Neuronal stem cell (in vitro differentiated cells): ENCODE measurements at regions not wholly inside any gene's neighbourhood (a gene's known extent, or its start where the extent isn't known, plus 50 kb on each side); places are given as distances from the start of the nearest gene placed in this dataset.

ENCODE experiments used
- DNase-seq: peaks from one replicate; pipeline ENCODE4 v3.0.0-alpha.2; 2013; ENCODE audit warnings: low spot score
- H2AFZ ChIP-seq: one replicate; pipeline ENCODE4 v1.6.1; 2013; ENCODE audit warnings: mild to moderate bottlenecking, low read length, inconsistent platforms
- H2AK5ac ChIP-seq: 2 replicates; pipeline ENCODE4 v1.6.1; 2013; ENCODE audit warnings: low read depth, mild to moderate bottlenecking, inconsistent platforms, low read length, moderate library complexity, mixed read lengths
- H2BK120ac ChIP-seq: 2 replicates; pipeline ENCODE4 v1.6.1; 2013; ENCODE audit warnings: low read depth, mild to moderate bottlenecking, inconsistent platforms, low read length, moderate library complexity, mixed read lengths
- H2BK12ac ChIP-seq: one replicate; pipeline ENCODE4 v1.6.1; 2013; ENCODE audit warnings: low read length, inconsistent platforms
- H2BK15ac ChIP-seq: 2 replicates; pipeline ENCODE4 v1.6.1; 2013; ENCODE audit warnings: mild to moderate bottlenecking, low read length, inconsistent platforms, mixed read lengths
- H2BK5ac ChIP-seq: one replicate; pipeline ENCODE4 v1.6.1; 2013; ENCODE audit warnings: inconsistent platforms, mild to moderate bottlenecking, low read length, moderate library complexity
- H3K14ac ChIP-seq: one replicate; pipeline ENCODE4 v1.6.1; 2013; ENCODE audit warnings: low read length, inconsistent platforms
- H3K18ac ChIP-seq: 2 replicates; pipeline ENCODE4 v1.6.1; 2013; ENCODE audit warnings: low read length, inconsistent platforms
- H3K23ac ChIP-seq: 2 replicates; pipeline ENCODE4 v1.6.1; 2013; ENCODE audit warnings: low read depth, mild to moderate bottlenecking, mixed read lengths, low read length, inconsistent platforms; ENCODE audit not compliant: poor library complexity
- H3K27ac ChIP-seq: replicated peaks from 3 replicates; pipeline ENCODE4 v1.5.1; 2013; ENCODE audit warnings: low read length, inconsistent platforms
- H3K27me3 ChIP-seq, 3 experiments: 2 replicates each; pipeline ENCODE4 v1.6.1; 2013; ENCODE audit warnings: low read length in 3 of 3, mild to moderate bottlenecking in 2 of 3, inconsistent platforms in 1 of 3, low read depth in 1 of 3, mixed read lengths in 1 of 3, moderate library complexity in 1 of 3; ENCODE audit not compliant: control insufficient read depth in 3 of 3, insufficient read depth in 3 of 3
- H3K36me3 ChIP-seq, 2 donors: replicated peaks in 1 of 2; 2 replicates each; pipeline ENCODE4 v1.6.1; 2013; ENCODE audit warnings: low read length in 2 of 2; ENCODE audit not compliant: control insufficient read depth in 2 of 2, insufficient read depth in 2 of 2
- H3K4ac ChIP-seq: 2 replicates; pipeline ENCODE4 v1.6.1; 2013; ENCODE audit warnings: inconsistent platforms, mild to moderate bottlenecking, low read length, moderate library complexity
- H3K4me1 ChIP-seq, 2 donors: 1 replicate in 1 of 2; 2 replicates in 1 of 2; pipeline ENCODE4 v1.6.1; 2013; ENCODE audit warnings: low read length in 2 of 2, low read depth in 1 of 2; ENCODE audit not compliant: control insufficient read depth in 2 of 2, insufficient read depth in 1 of 2
- H3K4me2 ChIP-seq: one replicate; pipeline ENCODE4 v1.6.1; 2013; ENCODE audit warnings: mild to moderate bottlenecking, low read length, inconsistent platforms; ENCODE audit not compliant: insufficient read depth, poor library complexity, severe bottlenecking
- H3K4me3 ChIP-seq, 2 donors: 2 replicates each; pipeline ENCODE4 v1.5.1; 2013; ENCODE audit warnings: low read length in 2 of 2, mild to moderate bottlenecking in 2 of 2, inconsistent platforms in 1 of 2, moderate library complexity in 1 of 2
- H3K79me1 ChIP-seq: one replicate; pipeline ENCODE4 v1.6.1; 2013; ENCODE audit warnings: low read depth, mild to moderate bottlenecking, inconsistent platforms, low read length, moderate library complexity
- H3K9ac ChIP-seq: one replicate; pipeline ENCODE4 v1.6.1; 2013; ENCODE audit warnings: mild to moderate bottlenecking, low read depth, low read length, inconsistent platforms; ENCODE audit not compliant: poor library complexity
- H3K9me3 ChIP-seq, 2 donors: replicated peaks in 1 of 2; 2 replicates each; pipeline versions ENCODE3 to v1.6.1; 2013; ENCODE audit warnings: low read length in 2 of 2, mild to moderate bottlenecking in 2 of 2, inconsistent platforms in 1 of 2, low read depth in 1 of 2, mixed read lengths in 1 of 2, moderate library complexity in 1 of 2; ENCODE audit not compliant: control insufficient read depth in 2 of 2, insufficient read depth in 1 of 2
- H4K8ac ChIP-seq: one replicate; pipeline ENCODE4 v1.6.1; 2013; ENCODE audit warnings: low read depth, mild to moderate bottlenecking, inconsistent platforms, low read length, moderate library complexity
- H4K91ac ChIP-seq: one replicate; pipeline ENCODE4 v1.6.1; 2013; ENCODE audit warnings: low read length, low read depth, mild to moderate bottlenecking, inconsistent platforms; ENCODE audit not compliant: poor library complexity
- WGBS, 2 donors: extraction: QIAGEN DNeasy Blood & Tissue Kit; methylation state at CpG; one replicate each; pipeline ENCODE4 v1.1.7; 2013; ENCODE audit warnings: missing lambda C conversion rate in 2 of 2, mixed read lengths in 1 of 2; ENCODE audit not compliant: insufficient read length in 2 of 2, insufficient replicate concordance in 1 of 2; ENCODE audit errors: extremely low coverage in 2 of 2; 5-methylcytosine and 5-hydroxymethylcytosine counted together

DNA sequence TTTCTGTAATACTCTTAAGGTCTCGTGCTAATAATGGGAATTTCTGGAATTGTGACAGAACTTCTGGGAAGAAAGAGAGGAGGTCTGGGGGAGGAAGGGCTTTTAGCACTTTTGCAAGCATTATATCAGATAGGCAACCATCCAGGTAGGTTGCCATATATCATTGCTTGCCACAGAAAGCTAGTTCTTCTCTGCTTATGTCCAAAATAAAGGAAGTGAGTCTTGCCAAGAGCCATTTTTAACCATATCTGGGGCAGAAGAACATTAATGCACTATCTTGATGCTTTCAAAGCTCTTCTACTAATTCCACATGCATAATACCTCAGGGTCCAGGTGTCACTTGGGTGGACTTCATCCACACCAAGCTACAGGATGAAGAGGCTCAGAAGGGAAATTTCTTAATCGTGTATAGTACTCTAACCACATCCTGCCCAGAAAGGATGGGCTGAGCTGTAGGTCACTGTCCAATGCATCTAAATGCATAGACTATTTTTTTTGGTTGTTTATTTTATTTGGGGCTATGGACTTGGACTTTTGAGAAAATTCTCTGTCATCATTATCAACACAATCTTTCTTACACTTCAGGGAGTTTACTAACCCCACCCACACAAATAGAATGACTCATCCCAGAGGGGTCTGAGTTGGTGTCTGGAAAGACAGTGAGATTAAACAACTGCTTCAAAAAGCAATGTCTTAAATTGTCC is 68.9 kb upstream of the ADO start:
- no peak overlapping the region for H3K4me2 ChIP-seq
- no peak overlapping the region for H4K8ac ChIP-seq
- no peak overlapping the region for H2AFZ ChIP-seq
- no peak overlapping the region for H3K14ac ChIP-seq
- no peaks in the 10 kb centered on the region for H3K36me3 ChIP-seq
- no CpG with 5 or more reads among the region's 2 CpGs for WGBS, 2 donors
- H3K27ac ChIP-seq, result no peak overlapping the region
- H3K9ac ChIP-seq, result no peak overlapping the region
- no peaks in the 10 kb centered on the region for H3K27me3 ChIP-seq
- H2AK5ac ChIP-seq, result no peak overlapping the region
- H3K23ac ChIP-seq, result no peak overlapping the region
- H3K4me1 ChIP-seq, result no peaks in the 10 kb centered on the region
- DNase-seq, result no peak
- no peak overlapping the region for H2BK5ac ChIP-seq
- H3K18ac ChIP-seq, result no peak overlapping the region
- no peak overlapping the region for H4K91ac ChIP-seq
- H2BK120ac ChIP-seq, result no peak overlapping the region
- H3K4me3 ChIP-seq, result no peak overlapping the region
- H3K79me1 ChIP-seq, result no peaks in the 10 kb centered on the region
- no peak overlapping the region for H3K4ac ChIP-seq
- no peaks in the 10 kb centered on the region for H3K9me3 ChIP-seq
- H2BK15ac ChIP-seq, result no peak overlapping the region
- H2BK12ac ChIP-seq, result no peak overlapping the region

DNA sequence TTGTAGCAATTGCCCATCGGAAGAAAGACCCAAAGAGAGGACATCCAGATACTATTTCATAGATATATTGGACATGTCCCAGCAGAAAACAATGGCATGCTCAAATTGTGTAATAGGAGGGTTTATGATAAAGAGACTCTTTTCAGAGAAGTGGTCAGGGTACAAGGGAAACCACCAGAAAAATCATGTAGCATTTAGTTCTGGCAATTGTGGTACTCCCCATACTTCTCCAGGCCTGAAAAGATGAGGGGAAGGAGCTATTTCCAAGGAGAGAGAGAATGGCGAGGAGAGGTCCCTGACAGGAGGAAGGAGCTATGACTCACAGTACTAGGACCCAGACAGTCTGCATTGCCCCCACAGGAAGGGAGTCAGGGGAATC is 68.4 kb upstream of the ADO start:
- H3K4me3 ChIP-seq, result no peak overlapping the region
- no peak overlapping the region for H3K14ac ChIP-seq
- no peak overlapping the region for H2BK5ac ChIP-seq
- no CpG with 5 or more reads among the region's 2 CpGs for WGBS, 2 donors
- H2BK15ac ChIP-seq, result no peak overlapping the region
- H4K8ac ChIP-seq, result no peak overlapping the region
- DNase-seq, result no peak
- H3K36me3 ChIP-seq, result no peaks in the 10 kb centered on the region
- H2BK120ac ChIP-seq, result no peak overlapping the region
- no peaks in the 10 kb centered on the region for H3K9me3 ChIP-seq
- no peak overlapping the region for H4K91ac ChIP-seq
- no peak overlapping the region for H3K4me2 ChIP-seq
- H2AK5ac ChIP-seq, result no peak overlapping the region
- no peaks in the 10 kb centered on the region for H3K79me1 ChIP-seq
- no peak overlapping the region for H3K27ac ChIP-seq
- no peak overlapping the region for H3K18ac ChIP-seq
- no peak overlapping the region for H3K4ac ChIP-seq
- H2AFZ ChIP-seq, result no peak overlapping the region
- H2BK12ac ChIP-seq, result no peak overlapping the region
- no peak overlapping the region for H3K9ac ChIP-seq
- no peak overlapping the region for H3K23ac ChIP-seq
- H3K27me3 ChIP-seq, result no peaks in the 10 kb centered on the region
- no peaks in the 10 kb centered on the region for H3K4me1 ChIP-seq

DNA sequence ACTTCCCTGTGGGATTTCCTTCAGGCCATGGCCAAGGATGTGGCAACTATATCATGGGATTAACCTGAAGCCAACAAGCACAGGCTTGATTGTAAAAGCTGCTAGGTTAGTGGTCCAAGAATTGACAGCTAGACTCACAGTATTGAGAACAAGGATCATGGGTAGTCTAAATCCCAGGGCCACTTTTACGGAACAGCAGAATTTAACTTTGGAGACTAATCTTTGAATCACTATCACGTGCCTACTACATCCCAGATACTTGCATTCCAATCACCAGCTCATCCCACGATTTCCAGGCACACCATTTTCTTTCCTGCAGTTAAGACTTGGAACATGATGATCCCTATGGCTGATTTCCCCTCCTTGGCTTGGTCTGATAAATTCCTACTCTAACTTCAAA is 65.6 kb upstream of the ADO start:
- Histone ChIP-seq H3K4me1 (no peaks in the 10 kb centered on the region), H3K9ac (no peak overlapping the region), H3K4ac (no peak overlapping the region), H2BK5ac (no peak overlapping the region), H3K23ac (no peak overlapping the region), H3K79me1 (no peaks in the 10 kb centered on the region), H4K8ac (no peak overlapping the region), H4K91ac (no peak overlapping the region), H3K9me3 (no peaks in the 10 kb centered on the region), H3K27ac (no peak overlapping the region), H3K4me2 (no peak overlapping the region), H3K36me3 (no peaks in the 10 kb centered on the region), H3K4me3 (no peak overlapping the region), H2BK120ac (no peak overlapping the region), H2BK12ac (no peak overlapping the region), H3K18ac (no peak overlapping the region), H2AFZ (no peak overlapping the region), H2AK5ac (no peak overlapping the region), H3K14ac (no peak overlapping the region), H2BK15ac (no peak overlapping the region), H3K27me3 (no peaks in the 10 kb centered on the region)
- WGBS, 2 donors, result no CpG with 5 or more reads among the region's 3 CpGs
- no peak for DNase-seq

DNA sequence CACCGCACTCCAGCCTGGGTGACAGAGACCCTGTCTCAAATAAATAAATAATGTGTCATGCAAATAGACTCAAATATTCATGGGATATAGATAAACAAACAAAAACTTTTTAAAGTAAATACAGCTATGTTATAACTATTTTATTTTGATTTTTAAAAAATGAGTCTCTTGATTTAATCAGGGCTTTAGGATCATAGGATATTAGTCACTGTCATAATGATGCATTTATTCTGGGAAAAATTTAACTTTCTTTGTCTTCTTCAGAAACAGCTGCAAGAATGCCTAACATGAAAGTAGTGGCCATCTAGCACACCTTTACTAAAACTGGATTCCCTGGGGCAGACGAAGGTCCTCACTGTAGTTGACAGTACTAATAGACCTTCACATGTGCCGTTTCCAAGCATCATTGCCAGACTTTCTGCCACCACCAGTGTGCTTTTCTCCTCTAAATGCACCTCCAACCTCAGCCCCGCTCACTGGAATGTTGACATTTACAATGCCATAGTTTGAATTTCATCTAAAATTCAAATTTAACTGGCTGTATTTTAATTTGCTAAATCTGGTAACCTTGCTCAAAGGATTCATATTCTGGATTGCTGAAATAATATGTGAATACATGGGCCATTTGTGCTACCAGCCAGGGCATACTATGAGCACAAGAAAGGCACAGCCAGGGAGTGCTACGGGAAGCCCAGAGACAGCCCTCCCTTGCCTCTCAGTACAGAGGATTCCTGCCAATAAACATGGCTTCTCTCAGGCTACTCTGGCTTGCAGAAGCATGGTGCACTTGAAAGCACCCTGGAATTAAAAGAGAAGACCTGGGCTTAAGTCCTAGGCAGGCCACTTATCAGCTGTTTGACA is 63.4 kb upstream of the ADO start:
- Histone ChIP-seq H4K91ac (no peak overlapping the region), H3K23ac (no peak overlapping the region), H2BK15ac (no peak overlapping the region), H2AK5ac (no peak overlapping the region), H3K18ac (no peak overlapping the region), H3K4ac (no peak overlapping the region), H3K4me2 (no peak overlapping the region), H3K9me3 (no peaks in the 10 kb centered on the region), H3K27ac (no peak overlapping the region), H3K27me3 (peaks cover 0 to 1% (median 0%) of the 10 kb centered on the region in 3 experiments), H3K14ac (no peak overlapping the region), H2BK5ac (no peak overlapping the region), H3K4me3 (no peak overlapping the region), H2BK12ac (no peak overlapping the region), H4K8ac (no peak overlapping the region), H3K36me3 (no peaks in the 10 kb centered on the region), H3K4me1 (no peaks in the 10 kb centered on the region), H2AFZ (peak overlapping the region; percentile 54), H3K9ac (no peak overlapping the region), H3K79me1 (no peaks in the 10 kb centered on the region), H2BK120ac (no peak overlapping the region)
- DNase-seq, result no peak
- WGBS, 2 donors, result no CpG with 5 or more reads among the region's 5 CpGs
